GM21360 (cell line): ENCODE measurements at regions not wholly inside any gene's neighbourhood (a gene's known extent, or its start where the extent isn't known, plus 50 kb on each side); places are given as distances from the start of the nearest gene placed in this dataset.

Experiments used
- ATAC-seq: cut with Tn5 transposase; IDR thresholded peaks from one replicate; pipeline ENCODE4 v1.9.1; 2021; ENCODE audit warnings: mild to moderate bottlenecking, moderate library complexity; ENCODE audit not compliant: unreplicated experiment

GRCh38 chr12:132426349-132427173 lies 63.4 kb upstream of the FBRSL1 start:
- ATAC-seq, result no peak

GRCh38 chr12:132424811-132425210 lies 65.1 kb upstream of the FBRSL1 start:
- ATAC-seq, result no peak

GRCh38 chr12:132423820-132424645 lies 65.9 kb upstream of the FBRSL1 start:
- ATAC-seq, result no peak

- ATAC-seq, result no peak
These were observed 66.6 kb upstream of the FBRSL1 start for GRCh38 chr12:132423251-132423819.

- ATAC-seq, result no peak
These were observed 67.4 kb upstream of the FBRSL1 start for GRCh38 chr12:132422381-132423043.

- no peak for ATAC-seq
These were observed 67.9 kb upstream of the FBRSL1 start for GRCh38 chr12:132422040-132422380.

- no peak for ATAC-seq
These were observed 70.2 kb upstream of the FBRSL1 start for GRCh38 chr12:132419631-132420246.

- no peak for ATAC-seq
These were observed 71.5 kb upstream of the FBRSL1 start for GRCh38 chr12:132418393-132418925.

GRCh38 chr12:132417741-132418140 lies 72.2 kb upstream of the FBRSL1 start:
- ATAC-seq, result no peak

GRCh38 chr12:132416827-132417226 lies 73.1 kb upstream of the FBRSL1 start:
- ATAC-seq, result no peak

GRCh38 chr12:132416121-132416673 lies 73.8 kb upstream of the FBRSL1 start:
- no peak for ATAC-seq

GRCh38 chr12:132415327-132416120 lies 74.4 kb upstream of the FBRSL1 start:
- no peak for ATAC-seq

- peak; percentile 49 for ATAC-seq
These were observed 75.2 kb upstream of the FBRSL1 start for GRCh38 chr12:132414634-132415326.

GRCh38 chr12:132413931-132414588 lies 75.9 kb upstream of the FBRSL1 start:
- ATAC-seq, result no peak

- no peak for ATAC-seq
These were observed 78.5 kb upstream of the FBRSL1 start for GRCh38 chr12:132411457-132411856.

GRCh38 chr12:132410849-132411248 lies 79.1 kb upstream of the FBRSL1 start:
- no peak for ATAC-seq

- no peak for ATAC-seq
These were observed 79.7 kb upstream of the FBRSL1 start for GRCh38 chr12:132410296-132410625.

- ATAC-seq, result no peak
These were observed 80.3 kb upstream of the FBRSL1 start for GRCh38 chr12:132409495-132410295.
